ENCODE measurements at regions not wholly inside any gene's neighbourhood (a gene's known extent, or its start where the extent isn't known, plus 50 kb on each side); places are given as distances from the start of the nearest gene placed in this dataset.
"Not testable (repeated sequence)": the region's sequence is repeated elsewhere in the genome, so short reads cannot be mapped to it uniquely, and the experiment has no call there.

- no peak for TF ChIP-seq CTCF (IDR thresholded peaks at IDR 0.05)
- H3K27me3 ChIP-seq: no peaks in the 10 kb centered on the region
- DNase-seq (ENCODE audit: low spot score in 2 of 2): no peak
- no peak overlapping the region for H3K4me3 ChIP-seq
- H3K36me3 ChIP-seq: no peaks in the 10 kb centered on the region
- H3K27ac ChIP-seq: no peak overlapping the region
- H3K4me1 ChIP-seq: peaks cover 0 to 2% of the 10 kb centered on the region in 2 donors
- H3K9me3 ChIP-seq: no peaks in the 10 kb centered on the region
- intact Hi-C loops (cut with DNase I): no loop called here
These were observed 91.4 kb upstream of the CAV2 start for GRCh38 chr7:116408166-116408565.

- H3K27ac ChIP-seq; H3K4me3 ChIP-seq; H3K36me3 ChIP-seq; H3K27me3 ChIP-seq; H3K9me3 ChIP-seq; H3K4me1 ChIP-seq; intact Hi-C loops (cut with DNase I); DNase-seq (ENCODE audit: low spot score in 2 of 2): not testable (repeated sequence)
These were observed 90.6 kb upstream of the CAV2 start for GRCh38 chr7:116408831-116409453.

GRCh38 chr7:116410694-116411093, 88.8 kb upstream of the CAV2 start:
- H3K9me3 ChIP-seq; intact Hi-C loops (cut with DNase I); H3K4me3 ChIP-seq; H3K27me3 ChIP-seq; H3K36me3 ChIP-seq; H3K27ac ChIP-seq; H3K4me1 ChIP-seq; DNase-seq (ENCODE audit: low spot score in 2 of 2): not testable (repeated sequence)

- no peak for TF ChIP-seq CTCF (IDR thresholded peaks at IDR 0.05)
- no peak overlapping the region for H3K27ac ChIP-seq
- H3K9me3 ChIP-seq: no peaks in the 10 kb centered on the region
- no peak overlapping the region for H3K4me3 ChIP-seq
- H3K27me3 ChIP-seq: no peaks in the 10 kb centered on the region
- DNase-seq (ENCODE audit: low spot score in 2 of 2): no peak
- intact Hi-C loops (cut with DNase I): no loop called here
- peaks cover 0 to 2% of the 10 kb centered on the region in 2 donors for H3K4me1 ChIP-seq
- no peaks in the 10 kb centered on the region for H3K36me3 ChIP-seq
These were observed 81.8 kb upstream of the CAV2 start for GRCh38 chr7:116417593-116418345.

GRCh38 chr7:116418524-116418923, 81.0 kb upstream of the CAV2 start:
- Histone ChIP-seq H3K27me3 (no peaks in the 10 kb centered on the region), H3K4me3 (no peak overlapping the region), H3K4me1 (peaks cover 0 to 3% of the 10 kb centered on the region in 2 donors), H3K27ac (no peak overlapping the region), H3K36me3 (no peaks in the 10 kb centered on the region), H3K9me3 (no peaks in the 10 kb centered on the region)
- intact Hi-C loops (cut with DNase I): no loop called here
- TF ChIP-seq CTCF (IDR thresholded peaks at IDR 0.05): no peak
- no peak for DNase-seq (ENCODE audit: low spot score in 2 of 2)

GRCh38 chr7:116420003-116420402, 79.5 kb upstream of the CAV2 start:
- Histone ChIP-seq H3K9me3 (no peaks in the 10 kb centered on the region), H3K4me3 (no peak overlapping the region), H3K27me3 (no peaks in the 10 kb centered on the region), H3K27ac (no peak overlapping the region), H3K4me1 (peaks cover 0 to 11% of the 10 kb centered on the region in 2 donors), H3K36me3 (no peaks in the 10 kb centered on the region)
- DNase-seq (ENCODE audit: low spot score in 2 of 2): no peak
- TF ChIP-seq CTCF (IDR thresholded peaks at IDR 0.05): no peak
- intact Hi-C loops (cut with DNase I): no loop called here
